Ramos (cell line): ENCODE measurements at regions not wholly inside any gene's neighbourhood (a gene's known extent, or its start where the extent isn't known, plus 50 kb on each side); places are given as distances from the start of the nearest gene placed in this dataset.
"Not testable (repeated sequence)": the region's sequence is repeated elsewhere in the genome, so short reads cannot be mapped to it uniquely, and the experiment has no call there.

Source experiments
- in situ Hi-C: fragments of 300-500 bp; cut with MboI; formaldehyde crosslinking; loops from one replicate; pipeline ENCODE4 v1.14.3; 2022; ENCODE audit warnings: low sequenced_read_pairs; ENCODE audit not compliant: unreplicated experiment

DNA sequence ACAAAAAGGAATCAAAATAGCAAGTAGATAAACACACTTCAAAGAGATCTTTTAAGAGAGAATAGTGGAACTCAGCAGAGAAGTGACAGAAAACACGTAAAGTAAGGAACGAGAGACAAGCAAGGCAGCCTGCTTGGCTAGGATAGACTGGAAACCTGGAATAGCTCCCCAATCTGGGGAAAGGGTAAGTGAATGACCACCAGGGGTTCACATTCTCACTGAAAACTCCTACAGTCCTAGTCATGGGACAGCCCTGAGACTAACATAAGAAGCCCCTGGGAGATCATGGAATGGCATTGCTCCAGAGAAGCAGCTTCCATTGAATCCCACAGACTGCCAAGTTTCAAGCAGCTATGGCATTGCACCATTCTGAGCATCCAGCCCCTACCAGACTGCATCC is 363.6 kb upstream of the ARPP21 start:
- in situ Hi-C loops, result no loop called here

DNA sequence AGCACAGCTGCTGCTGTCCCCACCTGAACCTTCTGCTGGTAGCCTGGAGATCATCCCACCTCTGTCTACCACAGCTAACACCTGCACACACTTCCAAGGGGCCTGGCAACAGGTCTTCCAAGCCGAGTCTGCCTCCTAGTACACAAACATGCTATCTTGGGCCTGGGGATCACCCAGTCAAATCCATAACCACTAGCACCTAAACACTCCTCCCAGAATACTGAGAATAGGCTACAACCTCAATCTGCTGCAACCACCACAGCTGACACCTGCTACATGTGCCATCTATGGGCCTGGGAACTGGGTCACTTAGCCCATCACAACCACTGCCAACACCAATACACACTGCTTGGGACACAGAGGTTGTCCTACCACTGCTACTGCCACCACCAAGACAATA is 362.8 kb upstream of the ARPP21 start:
- in situ Hi-C loops, result no loop called here

DNA sequence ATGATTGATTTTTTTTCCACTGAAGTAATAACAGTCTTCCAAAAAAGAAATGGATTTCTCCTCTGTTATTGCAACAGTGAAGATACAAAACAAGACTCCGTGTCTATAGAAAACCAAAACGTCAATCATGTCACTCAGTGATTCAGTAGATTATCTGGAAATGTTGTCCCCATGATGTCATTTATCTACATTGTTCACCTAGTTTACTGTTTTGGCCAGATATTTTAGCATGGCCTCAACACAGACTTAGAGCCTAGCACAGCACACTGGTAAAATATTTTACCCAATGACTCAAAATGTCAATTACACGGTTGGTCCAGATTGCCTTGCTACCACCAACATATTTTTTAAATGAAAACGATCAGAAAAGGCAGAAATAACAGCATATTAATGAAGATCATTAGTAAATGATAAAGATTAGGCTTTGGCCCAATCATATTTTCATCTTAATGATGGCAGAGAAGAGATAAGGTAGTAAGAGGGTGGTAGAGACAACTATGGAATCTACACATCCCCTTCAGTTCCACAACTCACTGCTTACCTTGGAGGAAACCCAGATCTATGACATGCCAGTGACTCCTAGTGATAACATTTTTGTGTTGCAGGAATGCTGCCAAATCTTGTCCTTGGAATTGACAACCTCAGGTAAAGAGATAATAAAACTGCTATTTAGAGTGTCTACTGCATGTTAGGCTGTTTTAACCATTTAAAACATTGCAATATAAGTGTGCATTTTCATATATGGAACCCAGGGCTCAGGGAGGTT is 347.7 kb upstream of the ARPP21 start:
- in situ Hi-C loops, result no loop called here

DNA sequence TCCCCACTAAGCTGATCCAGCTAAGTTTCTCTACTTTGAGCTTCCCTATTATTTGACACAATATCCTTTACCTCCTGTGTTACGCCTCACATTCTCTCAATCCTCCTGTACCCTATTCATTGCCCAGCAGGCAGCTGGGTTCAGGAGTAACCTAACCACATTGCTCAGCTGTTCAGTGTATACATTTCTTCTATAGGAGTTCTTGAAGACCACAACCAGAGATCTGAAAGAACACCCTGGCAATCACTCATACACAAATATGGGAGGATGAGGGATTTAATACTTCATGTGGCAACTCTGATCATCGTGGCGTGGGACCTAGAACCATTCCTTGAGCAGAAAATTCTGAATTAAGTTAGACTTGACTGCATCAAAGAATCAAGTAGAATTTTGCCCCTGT is 346.8 kb upstream of the ARPP21 start:
- in situ Hi-C loops, result no loop called here

DNA sequence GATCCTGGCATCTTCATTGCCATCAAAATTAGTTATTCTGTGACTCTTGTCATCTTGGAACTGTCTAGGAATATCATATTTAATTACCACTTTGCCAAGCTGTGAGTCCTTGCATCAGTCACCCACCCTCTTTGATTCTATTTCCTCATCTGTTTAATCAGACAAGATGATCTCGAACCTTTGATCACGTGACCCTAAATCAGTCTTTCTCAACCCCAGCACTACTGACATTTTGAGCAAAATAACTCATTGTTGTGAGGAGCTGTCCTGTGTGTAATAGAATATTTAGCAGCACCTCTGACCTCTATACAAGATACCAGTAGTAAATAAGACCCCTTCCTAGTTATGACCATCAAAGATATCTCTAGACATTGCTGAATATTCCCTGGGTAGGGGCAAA is 343.4 kb upstream of the ARPP21 start:
- in situ Hi-C loops, result no loop called here

DNA sequence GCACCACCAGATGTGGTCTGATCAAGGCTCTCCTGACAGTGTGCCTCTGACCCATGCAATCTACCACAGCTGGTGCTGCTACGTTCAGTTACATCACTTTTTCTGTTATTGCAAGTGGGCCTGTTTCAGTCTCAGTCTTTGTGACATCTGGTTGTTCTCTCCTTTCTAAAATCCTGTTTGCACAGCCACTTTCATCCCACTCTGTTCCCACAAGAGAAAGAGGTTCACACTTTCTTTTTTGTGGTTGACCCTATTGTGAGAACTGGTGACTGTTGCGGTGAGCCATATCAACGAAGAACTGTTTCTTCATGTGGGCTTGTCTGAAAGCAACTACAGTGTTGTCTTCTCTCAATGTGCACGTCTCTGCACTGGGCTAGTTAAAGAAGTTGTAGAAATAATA is 342.8 kb upstream of the ARPP21 start:
- in situ Hi-C loops, result no loop called here

DNA sequence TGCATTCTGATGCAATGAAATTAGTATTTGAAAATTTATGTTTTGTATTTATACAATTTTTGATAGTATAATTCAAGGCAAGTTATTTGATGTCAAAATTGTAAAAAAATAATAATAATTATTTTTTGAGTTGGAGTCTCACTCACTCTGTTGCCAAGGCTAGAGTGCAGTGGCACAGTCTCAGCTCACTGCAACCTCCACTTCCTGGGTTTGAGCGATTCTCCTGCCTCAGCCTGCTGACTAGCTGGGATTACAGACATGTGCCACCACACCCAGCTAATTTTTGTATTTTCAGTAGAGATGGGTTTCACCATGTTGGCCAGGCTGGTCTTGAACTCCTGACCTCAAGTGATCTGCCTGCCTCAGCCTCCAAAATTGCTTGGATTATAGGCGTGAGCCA is 342.4 kb upstream of the ARPP21 start:
- in situ Hi-C loops, result not testable (repeated sequence)

DNA sequence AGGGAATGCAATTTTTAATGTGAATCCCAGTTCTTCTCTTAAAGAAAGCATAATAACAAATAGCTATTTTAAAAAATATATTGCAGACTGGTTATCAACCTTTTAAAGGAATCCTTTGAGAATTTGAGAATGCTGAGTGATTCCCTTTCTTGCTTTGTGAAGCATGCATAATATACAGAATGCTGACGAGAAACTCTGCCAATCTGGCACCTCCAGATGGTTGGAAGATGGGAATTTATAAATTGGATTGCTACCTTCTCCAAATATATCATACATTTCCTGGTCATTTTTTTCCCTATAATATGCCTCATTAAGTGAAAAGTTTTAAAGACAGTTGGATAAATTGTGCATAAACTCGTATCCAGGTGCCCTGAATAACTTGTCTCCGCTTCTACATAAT is 333.9 kb upstream of the ARPP21 start:
- in situ Hi-C loops, result no loop called here

DNA sequence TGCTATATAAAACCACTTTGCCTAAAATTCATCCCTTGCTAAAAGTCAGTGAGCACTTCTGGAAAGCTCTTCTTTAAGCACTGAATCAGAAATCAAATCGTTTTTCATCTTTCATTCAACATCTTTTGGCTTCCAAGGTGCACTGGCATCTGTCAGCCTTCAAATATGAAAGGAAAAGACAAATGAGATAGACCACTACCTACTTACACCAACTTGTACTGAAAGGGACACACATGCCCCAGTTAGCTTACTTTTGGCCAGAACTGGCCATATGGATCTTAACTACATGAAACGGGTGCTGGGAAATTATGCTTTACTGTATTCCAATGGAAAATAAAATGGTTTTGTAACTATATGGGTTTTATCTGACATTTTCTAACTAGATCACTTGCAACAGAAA is 332.0 kb upstream of the ARPP21 start:
- in situ Hi-C loops, result no loop called here

DNA sequence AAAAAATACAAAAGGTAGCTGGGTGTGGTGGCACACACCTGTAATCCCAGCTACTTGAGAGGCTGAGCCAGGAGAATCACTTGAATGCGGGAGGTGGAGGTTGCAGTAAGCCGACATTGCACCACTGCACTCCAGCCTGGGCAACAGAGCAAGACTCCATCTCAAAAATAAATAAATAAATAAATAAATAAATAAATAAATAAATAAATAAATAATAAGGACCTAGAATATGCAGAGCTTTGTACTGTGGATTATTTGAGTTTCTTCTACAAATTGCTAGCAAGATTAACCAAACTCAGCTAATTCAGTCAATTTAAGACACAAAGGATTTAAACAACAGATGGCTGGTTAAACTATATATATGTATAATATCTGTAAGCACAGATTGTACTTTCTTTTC is 322.5 kb upstream of the ARPP21 start:
- in situ Hi-C loops, result not testable (repeated sequence)

DNA sequence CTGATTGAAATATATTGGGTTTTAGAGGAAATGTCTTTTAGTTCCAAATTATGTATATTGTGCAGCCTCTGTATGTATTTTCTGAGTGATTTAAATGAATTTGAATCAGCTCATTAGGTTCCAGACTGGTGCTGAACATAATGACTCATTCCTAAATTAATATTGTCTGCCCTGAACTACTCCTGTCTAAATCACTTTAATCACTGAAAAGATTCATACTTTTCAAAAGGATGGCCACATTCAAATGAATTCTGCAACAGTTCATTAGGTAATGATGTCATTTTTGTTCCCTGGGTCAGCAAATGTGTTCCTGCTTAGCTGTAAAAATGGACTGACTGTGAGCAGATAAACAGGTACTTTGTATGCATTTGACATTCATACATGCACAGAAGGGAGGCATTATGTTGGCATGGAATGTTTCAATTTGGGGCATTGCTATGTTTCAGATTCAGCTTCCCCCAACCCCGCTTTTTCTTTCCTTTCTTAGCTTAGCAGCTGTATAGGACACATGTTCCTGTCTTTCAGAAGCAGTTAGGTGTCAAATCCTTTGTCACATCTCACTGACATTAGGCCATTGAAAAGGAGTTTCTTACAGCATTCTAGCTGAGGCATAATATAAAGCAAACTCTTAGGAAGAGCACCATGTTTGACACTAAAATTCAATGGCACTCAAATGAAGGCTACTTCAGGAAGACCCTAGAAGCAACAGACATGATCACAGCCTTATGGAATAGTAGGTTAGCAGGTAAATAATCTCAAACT is 318.5 kb upstream of the ARPP21 start:
- in situ Hi-C loops, result no loop called here

DNA sequence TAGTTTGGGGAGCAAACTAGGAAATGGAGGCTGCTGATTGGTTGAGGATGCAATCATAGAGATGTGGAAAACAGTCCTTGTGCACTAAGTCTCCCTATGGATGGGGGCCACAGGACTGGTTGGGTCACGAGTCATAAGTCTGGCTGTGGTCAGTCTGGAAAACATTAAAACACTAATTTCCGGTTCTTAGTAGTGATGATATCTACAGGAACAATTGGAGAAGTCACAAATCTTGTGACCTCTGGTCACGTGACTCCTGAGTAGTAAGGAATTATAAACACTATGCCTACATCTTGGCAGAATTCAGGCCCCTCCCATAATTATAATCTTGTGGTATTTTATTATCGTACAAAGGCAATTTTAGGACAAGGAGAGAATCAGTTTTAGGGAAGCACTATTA is 317.3 kb upstream of the ARPP21 start:
- in situ Hi-C loops, result no loop called here

DNA sequence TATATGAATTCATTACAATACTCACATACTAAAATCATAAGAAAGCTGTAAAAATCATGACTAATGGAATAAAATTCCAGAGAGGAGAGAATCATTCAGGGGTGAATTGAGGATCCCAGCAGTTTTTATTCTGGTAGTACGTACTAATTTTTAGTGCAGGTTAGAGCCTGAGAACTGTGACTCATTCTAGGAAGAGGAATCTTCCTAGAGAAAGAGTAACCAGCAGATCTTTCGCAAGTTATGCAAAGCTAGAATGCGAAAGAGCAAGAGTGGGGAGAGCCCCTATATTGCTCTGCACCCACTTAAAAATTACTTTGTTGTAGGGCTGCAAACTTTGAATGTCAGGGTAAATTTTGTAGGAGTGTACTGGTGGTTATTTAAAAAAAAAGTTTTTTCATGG is 303.6 kb upstream of the ARPP21 start:
- in situ Hi-C loops, result no loop called here

DNA sequence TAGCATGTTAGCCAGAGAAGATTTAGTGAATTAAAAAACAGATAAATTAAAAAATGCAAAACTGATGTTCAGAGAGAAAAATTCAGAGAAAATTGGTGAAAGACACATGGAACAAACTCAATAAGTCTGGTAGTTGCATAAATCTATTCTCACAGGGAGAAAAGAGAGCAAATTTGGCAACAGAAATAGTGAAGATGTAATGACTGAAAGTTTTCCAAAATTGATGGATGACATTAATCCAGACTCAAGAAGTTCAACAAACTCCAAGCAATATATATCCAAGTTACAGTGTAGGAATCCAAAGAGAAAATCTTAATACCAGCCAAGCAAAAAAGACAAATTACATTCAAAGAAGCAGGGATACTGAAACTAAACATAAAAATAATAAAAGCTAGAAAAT is 302.7 kb upstream of the ARPP21 start:
- in situ Hi-C loops, result no loop called here

DNA sequence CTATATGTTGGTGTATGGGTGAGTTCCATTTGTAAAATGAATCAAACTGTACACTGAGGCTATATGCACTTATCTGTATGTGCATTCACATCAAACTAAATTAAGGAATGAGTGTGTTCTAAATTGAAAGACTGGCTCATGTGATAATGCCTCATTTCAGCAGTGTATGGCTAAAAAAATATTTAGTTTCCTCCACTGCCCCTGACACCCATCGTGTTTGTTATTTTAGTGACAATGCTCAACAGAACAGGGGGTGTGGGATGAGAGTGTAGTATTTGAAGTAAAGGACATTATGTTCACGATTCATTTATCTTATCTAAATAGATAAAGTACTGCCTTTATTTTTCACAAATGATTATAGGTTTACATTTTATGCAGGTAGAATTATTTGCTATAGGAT is 301.1 kb upstream of the ARPP21 start:
- in situ Hi-C loops, result no loop called here

DNA sequence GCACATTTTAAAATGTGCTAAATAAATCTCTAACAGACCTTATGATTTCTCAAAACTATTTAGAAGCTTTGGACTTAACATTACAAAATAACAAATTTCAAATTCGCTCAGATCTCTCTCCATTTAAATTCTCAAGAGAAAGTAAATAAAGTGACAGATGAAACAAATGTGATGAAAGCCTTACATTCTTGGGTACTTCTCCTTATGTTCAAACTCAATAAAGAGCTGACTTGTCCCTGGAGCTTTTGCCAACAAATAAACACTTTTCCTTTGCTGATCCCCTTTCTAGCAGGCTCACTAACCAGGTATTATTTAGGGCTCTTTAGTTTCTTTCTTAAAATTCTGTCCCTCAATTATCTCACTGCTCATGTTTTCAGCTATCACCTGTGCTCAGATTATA is 259.1 kb upstream of the ARPP21 start:
- in situ Hi-C loops, result no loop called here

DNA sequence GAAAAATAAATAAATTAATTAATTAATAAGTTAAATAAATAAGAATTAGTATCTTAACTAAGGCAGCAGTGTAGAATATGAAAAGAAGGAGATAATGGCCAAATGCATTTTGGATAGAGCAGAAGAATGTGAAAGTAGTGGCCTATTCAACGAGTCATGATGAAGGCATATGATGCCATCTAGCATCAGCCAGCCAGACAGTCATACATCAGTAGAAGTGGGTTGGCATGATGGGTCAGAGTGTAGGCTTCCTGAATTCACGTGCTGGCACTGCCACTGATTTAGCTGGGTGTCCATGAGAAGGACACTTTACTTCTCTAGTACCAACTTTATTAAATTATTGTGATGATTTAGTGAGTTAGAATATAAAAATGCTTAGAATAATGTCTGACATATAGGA is 256.1 kb upstream of the ARPP21 start:
- in situ Hi-C loops, result no loop called here

DNA sequence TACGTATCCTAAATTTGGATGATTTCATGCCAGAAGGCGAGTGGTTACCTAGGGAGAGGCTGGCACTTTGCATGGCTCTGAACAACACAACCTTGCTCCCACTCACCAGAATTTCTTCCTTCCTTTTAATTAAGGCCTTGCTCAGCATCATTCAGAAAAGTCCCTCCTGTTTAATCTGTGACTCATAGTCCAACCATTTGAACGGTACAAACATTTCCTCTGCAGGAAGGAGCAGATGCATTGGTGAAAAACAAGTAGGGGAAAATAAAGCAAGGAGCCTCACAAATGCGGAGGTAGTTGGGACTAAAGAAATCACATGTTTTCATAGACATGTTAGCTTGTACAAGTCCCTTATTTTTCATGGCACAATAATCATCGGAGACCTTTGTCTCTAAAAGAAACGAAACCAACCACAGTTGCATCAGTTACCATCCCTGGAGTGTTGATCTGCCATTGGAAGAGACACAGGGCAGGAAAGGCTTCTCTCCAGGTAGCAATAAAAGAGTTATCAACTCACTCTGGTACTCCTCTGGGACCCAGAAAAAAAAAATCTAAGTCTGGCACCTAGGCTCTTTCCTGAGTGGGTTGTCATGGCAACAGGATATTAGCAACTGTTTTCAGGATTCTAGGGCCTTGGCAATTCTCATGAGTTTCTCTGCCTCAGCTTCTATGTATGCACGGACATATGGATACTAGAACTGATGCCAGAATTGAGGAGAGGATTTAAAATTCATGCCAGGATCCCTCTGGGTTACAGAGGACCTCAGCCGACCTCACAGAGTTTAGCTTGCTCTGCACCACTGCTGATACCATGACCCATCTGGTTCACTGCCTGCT is 255.4 kb upstream of the ARPP21 start:
- in situ Hi-C loops, result no loop called here

DNA sequence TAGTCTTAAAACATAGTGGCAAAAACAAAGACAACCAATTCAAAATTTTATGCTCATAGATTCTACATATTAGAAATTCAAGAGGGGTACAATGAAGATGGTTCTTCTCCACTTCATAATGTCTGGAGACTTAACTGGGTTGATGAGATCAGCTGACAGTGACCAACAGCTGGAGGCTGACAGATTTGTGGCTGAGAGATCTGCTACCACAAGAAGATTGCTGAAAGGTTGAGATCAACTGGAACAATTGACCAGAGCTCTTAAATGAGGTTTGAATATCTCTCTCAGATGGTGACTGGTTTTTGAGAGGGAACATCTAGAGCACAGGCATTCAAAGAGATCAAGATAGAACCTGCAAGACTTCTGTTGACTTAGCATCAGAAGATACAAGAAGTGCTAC is 254.1 kb upstream of the ARPP21 start:
- in situ Hi-C loops, result no loop called here

DNA sequence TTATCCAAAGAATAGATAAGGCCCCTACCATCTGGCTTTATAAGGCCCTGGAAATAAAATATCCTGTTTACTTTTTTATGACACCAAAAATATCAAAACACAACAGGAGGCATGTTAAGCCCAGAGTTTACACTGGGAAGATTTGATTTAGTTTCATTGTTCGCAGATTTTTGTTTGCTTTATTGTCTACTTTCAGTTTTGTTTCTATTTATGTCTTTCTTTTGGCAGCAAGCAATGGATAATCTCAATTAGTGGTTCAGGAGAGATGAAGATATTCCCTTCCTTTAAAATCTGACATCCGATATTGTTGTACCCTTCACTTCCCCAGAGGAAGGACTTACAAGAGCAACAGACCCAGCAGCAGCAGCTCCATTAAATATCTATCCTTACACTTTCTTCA is 249.4 kb upstream of the ARPP21 start:
- in situ Hi-C loops, result no loop called here

DNA sequence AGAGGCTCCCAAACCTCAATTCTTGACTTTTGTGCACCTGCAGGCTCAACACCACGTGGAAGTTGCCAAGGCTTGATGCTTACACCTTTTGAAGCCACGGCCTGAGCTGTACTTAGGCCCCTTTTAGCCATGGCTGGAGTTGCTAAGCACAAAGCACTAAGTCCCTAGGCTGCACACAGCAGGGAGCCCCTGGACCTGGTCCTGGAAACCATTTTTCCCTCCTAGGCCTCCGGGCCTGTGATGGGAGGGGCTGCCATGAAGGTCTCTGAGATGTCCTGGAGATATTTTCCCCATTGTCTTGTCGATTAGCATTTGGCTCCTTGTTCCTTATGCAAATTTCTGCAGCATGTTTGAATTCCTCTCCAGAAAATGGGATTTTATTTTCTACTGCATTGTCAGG is 247.1 kb upstream of the ARPP21 start:
- in situ Hi-C loops, result no loop called here
